BJ (cell line): ENCODE measurements at regions not wholly inside any gene's neighbourhood (a gene's known extent, or its start where the extent isn't known, plus 50 kb on each side); places are given as distances from the start of the nearest gene placed in this dataset.

Experiments
- CTCF ChIA-PET: fragments of 350-600 bp; formaldehyde crosslinking; extraction: SDS; loops from one replicate; lab custom pipeline; 2021; ENCODE audit warnings: antibody characterized with exemption, inconsistent platforms; lab: Yijun Ruan, JAX
- POLR2A ChIA-PET: fragments of 300-600 bp; sonication (Branson Sonifier 250); formaldehyde crosslinking; extraction: SDS; loops from one replicate; lab custom pipeline; 2021; ENCODE audit warnings: antibody characterized with exemption; lab: Charles Lee
- DNase-seq: peaks from one replicate; pipeline ENCODE4 v3.0.0-alpha.2; 2011; ENCODE audit warnings: low read depth
- H3K27me3 ChIP-seq: 2 replicates; pipeline ENCODE4 v1.6.0; 2011; ENCODE audit warnings: low read length; ENCODE audit not compliant: control insufficient read depth, insufficient read depth
- H3K36me3 ChIP-seq: 2 replicates; pipeline ENCODE4 v1.5.1; 2011; ENCODE audit warnings: low read length; ENCODE audit not compliant: control insufficient read depth, insufficient read depth
- H3K4me3 ChIP-seq: 2 replicates; pipeline ENCODE4 v1.5.1; 2011; ENCODE audit warnings: low read depth, mild to moderate bottlenecking, control low read depth, low read length
- TF ChIP-seq, protein P1 (sequence below): IDR thresholded peaks from 2 replicates; pipeline ENCODE4 v1.5.1; 2011; ENCODE audit warnings: low read depth, mild to moderate bottlenecking, control low read depth, inconsistent platforms, low read length, moderate library complexity; ENCODE audit not compliant: insufficient read depth

DNA sequence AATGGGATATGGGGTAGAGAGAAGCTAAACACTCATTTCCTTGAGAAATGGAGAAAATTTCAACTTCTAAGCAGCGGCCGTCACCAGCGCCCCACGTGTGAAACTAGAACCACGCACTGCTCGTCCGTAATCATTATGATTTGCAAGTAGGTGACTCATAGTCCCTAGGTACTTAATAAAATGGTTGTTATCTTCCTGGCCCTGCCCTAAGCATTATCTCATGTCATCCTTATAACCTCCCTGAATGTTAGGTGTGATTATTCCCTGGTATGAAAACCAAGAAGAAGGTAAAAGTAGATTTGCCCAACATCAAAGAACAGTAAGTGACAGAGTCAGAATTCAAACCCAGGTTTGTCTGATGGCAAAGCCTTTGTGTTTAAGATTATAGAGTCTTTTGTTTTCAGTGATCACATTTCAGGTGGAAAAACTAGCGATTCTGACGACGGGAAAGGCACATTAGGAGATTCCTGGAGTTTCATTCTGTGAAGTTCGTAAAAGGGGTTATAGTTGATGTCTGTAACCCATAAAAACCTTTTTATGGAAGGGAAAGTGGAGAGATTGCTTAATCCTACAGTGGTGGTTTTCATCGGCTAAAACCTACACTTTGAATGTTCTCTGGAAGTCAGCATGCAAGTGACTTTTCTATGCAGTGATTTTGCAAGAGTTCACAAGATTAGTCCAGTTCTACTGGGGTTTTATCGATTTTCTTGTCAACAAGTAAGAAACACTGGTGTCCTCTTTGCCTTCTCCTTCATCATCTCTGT, 202.9 kb upstream of the WWC1 start:
- Histone ChIP-seq H3K4me3 (no peak overlapping the region), H3K27me3 (no peaks in the 10 kb centered on the region), H3K36me3 (no peaks in the 10 kb centered on the region)
- ChIA-PET CTCF (interaction anchor here (5.4 kb wide), 1 partner anchor 16 kb away, joined by 30 read pairs; no protein-coding TSS in a partner anchor), POLR2A (no interaction called here)
- TF ChIP-seq, protein P1, sequence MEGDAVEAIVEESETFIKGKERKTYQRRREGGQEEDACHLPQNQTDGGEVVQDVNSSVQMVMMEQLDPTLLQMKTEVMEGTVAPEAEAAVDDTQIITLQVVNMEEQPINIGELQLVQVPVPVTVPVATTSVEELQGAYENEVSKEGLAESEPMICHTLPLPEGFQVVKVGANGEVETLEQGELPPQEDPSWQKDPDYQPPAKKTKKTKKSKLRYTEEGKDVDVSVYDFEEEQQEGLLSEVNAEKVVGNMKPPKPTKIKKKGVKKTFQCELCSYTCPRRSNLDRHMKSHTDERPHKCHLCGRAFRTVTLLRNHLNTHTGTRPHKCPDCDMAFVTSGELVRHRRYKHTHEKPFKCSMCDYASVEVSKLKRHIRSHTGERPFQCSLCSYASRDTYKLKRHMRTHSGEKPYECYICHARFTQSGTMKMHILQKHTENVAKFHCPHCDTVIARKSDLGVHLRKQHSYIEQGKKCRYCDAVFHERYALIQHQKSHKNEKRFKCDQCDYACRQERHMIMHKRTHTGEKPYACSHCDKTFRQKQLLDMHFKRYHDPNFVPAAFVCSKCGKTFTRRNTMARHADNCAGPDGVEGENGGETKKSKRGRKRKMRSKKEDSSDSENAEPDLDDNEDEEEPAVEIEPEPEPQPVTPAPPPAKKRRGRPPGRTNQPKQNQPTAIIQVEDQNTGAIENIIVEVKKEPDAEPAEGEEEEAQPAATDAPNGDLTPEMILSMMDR: no peak
- peak; percentile 66 for DNase-seq

DNA sequence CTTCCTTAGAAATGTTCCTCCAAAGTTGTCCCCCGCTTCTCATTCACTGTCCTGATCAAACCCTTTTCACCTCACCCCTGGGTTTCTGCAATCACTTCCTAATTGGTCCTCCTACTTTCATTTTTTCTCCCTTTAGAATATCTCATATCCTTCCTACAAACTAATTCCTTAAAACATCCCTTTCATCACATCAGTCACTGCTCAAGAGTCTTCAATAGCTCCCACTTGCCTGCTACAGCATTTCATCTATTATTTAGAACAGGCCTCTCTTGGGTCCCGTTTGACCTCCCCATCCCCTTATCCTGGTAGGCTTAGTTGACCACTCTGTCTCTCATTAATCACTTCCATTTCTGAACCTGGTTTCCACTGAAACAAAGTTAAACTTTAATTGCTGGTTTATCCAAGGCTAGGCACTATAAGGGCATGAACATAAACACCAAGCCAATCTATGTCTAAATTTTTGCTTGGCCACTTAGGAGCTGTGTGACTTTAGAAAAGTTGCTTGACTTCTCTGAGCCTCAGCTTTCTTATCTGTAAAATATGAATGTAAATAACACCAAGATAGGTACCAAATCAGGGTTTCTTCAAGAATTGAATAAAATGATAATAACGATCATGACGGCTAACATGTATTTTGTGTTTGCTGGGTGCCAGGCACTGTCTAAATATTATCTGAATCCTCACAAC, 202.1 kb upstream of the WWC1 start:
- H3K36me3 ChIP-seq: no peaks in the 10 kb centered on the region
- CTCF ChIA-PET: interaction anchor here (5.4 kb wide), 1 partner anchor 15 kb away, joined by 30 read pairs; no protein-coding TSS in a partner anchor
- no peak overlapping the region for H3K4me3 ChIP-seq
- POLR2A ChIA-PET: no interaction called here
- DNase-seq: no peak
- TF ChIP-seq, protein P1: no peak
- no peaks in the 10 kb centered on the region for H3K27me3 ChIP-seq

DNA sequence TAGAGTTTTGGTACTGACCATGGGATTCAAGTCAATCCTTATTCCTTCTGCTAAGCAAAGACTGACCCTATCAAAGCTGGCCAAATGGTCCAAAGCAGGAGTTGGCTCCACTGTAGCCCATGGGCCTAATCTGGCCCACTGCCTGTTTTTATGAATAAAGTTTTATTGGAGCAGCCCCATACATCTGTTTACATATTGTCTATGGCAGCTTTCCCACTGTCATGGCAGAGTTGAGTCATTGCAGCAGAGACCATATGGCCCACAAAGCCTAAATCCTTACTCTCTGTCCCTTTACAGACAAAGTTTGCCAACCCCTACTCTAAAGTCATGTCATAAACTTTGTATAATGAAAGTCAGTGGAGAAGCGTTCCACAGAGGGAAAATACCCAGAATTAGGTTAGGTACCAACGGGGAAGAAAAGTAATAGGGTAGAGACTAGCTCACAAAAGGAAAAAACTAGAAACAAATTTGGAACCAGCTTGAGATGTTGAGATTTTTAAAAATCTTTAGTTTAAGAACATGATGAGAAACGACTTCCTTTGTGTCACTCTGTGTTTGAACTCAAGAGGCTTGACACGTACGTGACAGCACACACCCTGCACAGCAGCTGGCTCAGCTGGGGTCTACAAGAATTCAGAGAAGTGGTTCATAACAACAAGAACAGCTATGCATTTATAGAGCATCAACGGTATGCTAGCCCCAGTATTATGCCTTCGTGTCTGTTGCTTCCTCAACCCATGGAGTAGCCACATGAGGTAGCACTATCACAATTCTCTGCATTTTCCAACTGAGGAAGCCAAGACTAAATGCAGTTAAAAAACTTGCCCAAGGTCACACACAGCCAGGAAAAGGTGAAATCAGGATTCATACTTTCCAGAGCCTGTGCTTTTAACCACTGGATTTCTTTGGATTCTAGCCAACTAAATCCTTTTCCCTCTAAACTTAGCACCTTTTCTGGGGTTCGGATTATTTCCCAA, 198.9 kb upstream of the WWC1 start:
- CTCF ChIA-PET: interaction anchor here (1.3 to 5.4 kb wide), 3 partner anchors 12 to 127 kb away, joined by 3 to 30 read pairs (median 6); no protein-coding TSS in a partner anchor
- TF ChIP-seq, protein P1: no peak
- Histone ChIP-seq H3K27me3 (no peaks in the 10 kb centered on the region), H3K4me3 (no peak overlapping the region), H3K36me3 (no peaks in the 10 kb centered on the region)
- DNase-seq: no peak
- POLR2A ChIA-PET: no interaction called here

DNA sequence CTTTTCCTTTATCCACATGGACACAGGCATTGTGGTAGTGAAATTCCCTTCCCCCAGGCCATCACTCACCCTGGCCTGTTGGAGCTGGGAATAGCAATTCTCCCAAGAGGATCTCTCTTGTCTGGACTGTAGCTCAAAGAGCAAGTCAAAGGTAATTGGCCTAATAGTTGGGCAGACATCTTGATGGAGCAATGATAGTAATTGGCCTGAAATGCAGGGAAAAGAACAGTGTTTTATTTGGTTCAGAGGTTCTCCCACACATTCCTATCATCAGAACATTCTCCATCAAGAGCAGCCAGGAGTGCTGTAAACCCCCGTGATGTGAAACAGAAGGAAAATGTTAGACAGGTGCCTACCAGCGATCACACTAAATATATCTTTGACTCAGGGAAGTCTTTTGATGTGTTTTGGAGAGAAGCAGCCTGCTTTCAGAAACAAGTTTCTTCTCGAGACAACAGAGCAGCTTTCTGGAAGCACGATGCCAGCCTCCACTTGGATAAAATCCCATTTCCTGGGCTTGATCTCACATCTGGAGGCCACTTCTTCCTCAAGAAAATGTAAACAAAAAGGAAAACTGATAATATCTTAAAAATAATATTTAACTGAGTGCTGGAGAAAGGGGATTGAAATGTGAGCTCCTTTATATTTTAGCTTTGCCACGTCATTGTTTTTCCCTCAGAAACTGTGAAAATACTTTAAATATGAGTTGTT, 198.1 kb upstream of the WWC1 start:
- POLR2A ChIA-PET: interaction anchor here (0.6 kb wide), 1 partner anchor 25 kb away, joined by 3 read pairs; no protein-coding TSS in a partner anchor
- Histone ChIP-seq H3K27me3 (no peaks in the 10 kb centered on the region), H3K4me3 (no peak overlapping the region), H3K36me3 (no peaks in the 10 kb centered on the region)
- CTCF ChIA-PET: interaction anchor here (1.1 to 5.4 kb wide), 4 partner anchors 8 to 126 kb away, joined by 3 to 30 read pairs (median 4); no protein-coding TSS in a partner anchor
- DNase-seq: no peak
- TF ChIP-seq, protein P1: no peak
